IMR-90 (cell line): ENCODE measurements at regions not wholly inside any gene's neighbourhood (a gene's known extent, or its start where the extent isn't known, plus 50 kb on each side); places are given as distances from the start of the nearest gene placed in this dataset.

ENCODE experiments used
- ATAC-seq: fragments of 200-7000 bp; cut with Tn5 transposase; 2 replicates; pipeline ENCODE4 v1.9.1; 2020; ENCODE audit warnings: low read depth, mild to moderate bottlenecking, moderate library complexity
- BruUV-seq: library from RNA; stranded (reverse); fragments of 400-500 nt; replicated peaks from 2 replicates; lab custom pipeline; 2021; lab: Mats Ljungman, UMichigan
- CTCF ChIA-PET: fragments of 300-600 bp; formaldehyde crosslinking; extraction: SDS; loops from one replicate; lab custom pipeline; 2021; ENCODE audit warnings: antibody characterized with exemption; lab: Yijun Ruan, JAX
- POLR2A ChIA-PET: fragments of 300-600 bp; sonication (Branson Sonifier 250); formaldehyde crosslinking; loops from one replicate; lab custom pipeline; 2022; ENCODE audit warnings: antibody characterized with exemption; ENCODE audit not compliant: unreplicated experiment; lab: Charles Lee
- DNase-seq: peaks from one replicate; pipeline ENCODE4 v3.0.0; 2013
- H2AFZ ChIP-seq: replicated peaks from 2 replicates; pipeline ENCODE3; 2013; ENCODE audit warnings: low read length, mild to moderate bottlenecking; ENCODE audit not compliant: poor library complexity
- H2AK5ac ChIP-seq: 2 replicates; pipeline ENCODE4 v1.6.1; 2013; ENCODE audit warnings: low read depth, low read length, inconsistent platforms
- H2AK9ac ChIP-seq: replicated peaks from 2 replicates; pipeline ENCODE3; 2013; ENCODE audit warnings: mild to moderate bottlenecking, low read depth, low read length, moderate library complexity; ENCODE audit not compliant: poor library complexity
- H2BK120ac ChIP-seq: 2 replicates; pipeline ENCODE4 v1.6.1; 2013; ENCODE audit warnings: low read depth, low read length, inconsistent platforms
- H2BK15ac ChIP-seq: 3 replicates; pipeline ENCODE4 v1.6.1; 2013; ENCODE audit warnings: low read depth, low read length, inconsistent platforms
- H2BK20ac ChIP-seq: 2 replicates; pipeline ENCODE4 v1.6.1; 2013; ENCODE audit warnings: low read depth, mild to moderate bottlenecking, inconsistent platforms, low read length, moderate library complexity
- H2BK5ac ChIP-seq: 2 replicates; pipeline ENCODE4 v1.6.1; 2013; ENCODE audit warnings: mild to moderate bottlenecking, low read depth, low read length, inconsistent platforms; ENCODE audit not compliant: poor library complexity, severe bottlenecking
- H3K14ac ChIP-seq: replicated peaks from 2 replicates; pipeline ENCODE4 v1.6.1; 2013; ENCODE audit warnings: low read depth, low read length, inconsistent platforms
- H3K18ac ChIP-seq: 2 replicates; pipeline ENCODE4 v1.6.1; 2013; ENCODE audit warnings: low read depth, low read length, control low read depth
- H3K23ac ChIP-seq: 2 replicates; pipeline ENCODE4 v1.6.1; 2013; ENCODE audit warnings: low read depth, low read length, inconsistent platforms
- H3K27ac ChIP-seq: 2 replicates; pipeline ENCODE4 v1.5.1; 2013; ENCODE audit warnings: mild to moderate bottlenecking, control low read depth, low read length; ENCODE audit not compliant: insufficient read depth
- H3K27me3 ChIP-seq: 2 replicates; pipeline ENCODE4 v1.6.1; 2013; ENCODE audit warnings: low read length; ENCODE audit not compliant: control insufficient read depth, insufficient read depth
- H3K36me3 ChIP-seq: 2 replicates; pipeline ENCODE4 v1.6.1; 2013; ENCODE audit warnings: low read length, mixed read lengths; ENCODE audit not compliant: control insufficient read depth, insufficient read depth
- H3K4ac ChIP-seq: 2 replicates; pipeline ENCODE4 v1.6.1; 2013; ENCODE audit warnings: low read depth, low read length, inconsistent platforms
- H3K4me1 ChIP-seq: 2 replicates; pipeline ENCODE4 v1.6.1; 2013; ENCODE audit warnings: low read length, mixed read lengths; ENCODE audit not compliant: control insufficient read depth, insufficient read depth
- H3K4me2 ChIP-seq: 2 replicates; pipeline ENCODE4 v1.6.1; 2013; ENCODE audit warnings: low read depth, mild to moderate bottlenecking, control low read depth, low read length, moderate library complexity
- H3K4me3 ChIP-seq: 2 replicates; pipeline ENCODE4 v1.5.1; 2013; ENCODE audit warnings: low read depth, mild to moderate bottlenecking, control low read depth, low read length, moderate library complexity; ENCODE audit not compliant: insufficient read depth
- H3K56ac ChIP-seq: 2 replicates; pipeline ENCODE4 v1.6.1; 2013; ENCODE audit warnings: low read length, inconsistent platforms; ENCODE audit not compliant: insufficient read depth; ENCODE audit errors: extremely low read depth
- H3K79me1 ChIP-seq, 2 experiments: 2 replicates each; pipeline ENCODE4 v1.6.1; 2013; ENCODE audit warnings: low read length in 2 of 2, inconsistent platforms in 1 of 2, low read depth in 1 of 2
- H3K9ac ChIP-seq: 2 replicates; pipeline ENCODE4 v1.6.1; 2013; ENCODE audit warnings: low read depth, low read length, control low read depth
- H3K9me1 ChIP-seq: 2 replicates; pipeline ENCODE4 v1.6.1; 2013; ENCODE audit warnings: low read length, inconsistent platforms; ENCODE audit not compliant: insufficient read depth
- H3K9me3 ChIP-seq: 2 replicates; pipeline ENCODE4 v1.6.1; 2013; ENCODE audit warnings: low read length; ENCODE audit not compliant: control insufficient read depth, insufficient read depth
- H4K20me1 ChIP-seq: 2 replicates; pipeline ENCODE4 v1.6.1; 2013; ENCODE audit warnings: low read length, inconsistent platforms; ENCODE audit not compliant: insufficient read depth
- H4K5ac ChIP-seq: 2 replicates; pipeline ENCODE4 v1.6.1; 2013; ENCODE audit warnings: mild to moderate bottlenecking, low read depth, low read length, control low read depth
- H4K8ac ChIP-seq, 2 experiments: 2 replicates each; pipeline ENCODE4 v1.6.1; 2013; ENCODE audit warnings: low read depth in 2 of 2, low read length in 2 of 2, control low read depth in 1 of 2, inconsistent platforms in 1 of 2
- H4K91ac ChIP-seq: 2 replicates; pipeline ENCODE4 v1.6.1; 2013; ENCODE audit warnings: low read depth, low read length, inconsistent platforms; ENCODE audit not compliant: insufficient read depth
- BHLHE40 ChIP-seq: fragments of 150-350 bp; IDR thresholded peaks from 2 replicates; pipeline ENCODE4 v1.6.1; 2016; ENCODE audit warnings: mild to moderate bottlenecking, low read depth, low read length
- CEBPB ChIP-seq: IDR thresholded peaks from 2 replicates; pipeline ENCODE4 v1.6.1; 2012; ENCODE audit warnings: low read depth, low read length, improper control_type of control experiment
- CHD1 ChIP-seq: IDR thresholded peaks from 2 replicates; pipeline ENCODE4 v1.6.1; 2012; ENCODE audit warnings: low read depth, low read length, improper control_type of control experiment
- CTCF ChIP-seq: conservative IDR thresholded peaks from 2 replicates; pipeline ENCODE4 v1.5.1; 2012; ENCODE audit warnings: mild to moderate bottlenecking, low read depth, low read length, improper control_type of control experiment
- ELK1 ChIP-seq: fragments of 150-350 bp; IDR thresholded peaks from 2 replicates; pipeline ENCODE4 v1.6.1; 2016; ENCODE audit warnings: low read depth, mild to moderate bottlenecking, low read length, moderate library complexity, borderline replicate concordance
- FOS ChIP-seq: fragments of 150-350 bp; IDR thresholded peaks from 2 replicates; pipeline ENCODE4 v1.6.1; 2016; ENCODE audit warnings: low read depth, low read length
- MAFK ChIP-seq: IDR thresholded peaks from 2 replicates; pipeline ENCODE4 v1.6.1; 2012; ENCODE audit warnings: low read depth, low read length, improper control_type of control experiment
- MAZ ChIP-seq: IDR thresholded peaks from 2 replicates; pipeline ENCODE4 v1.6.1; 2012; ENCODE audit warnings: low read depth, mild to moderate bottlenecking, low read length, improper control_type of control experiment, moderate library complexity, borderline replicate concordance
- MXI1 ChIP-seq: IDR thresholded peaks from 2 replicates; pipeline ENCODE4 v1.6.1; 2012; ENCODE audit warnings: low read depth, mild to moderate bottlenecking, low read length, moderate library complexity, borderline replicate concordance
- NFE2L2 ChIP-seq: fragments of 150-350 bp; IDR thresholded peaks from 2 replicates; pipeline ENCODE4 v1.6.1; 2016; ENCODE audit warnings: low read depth, mild to moderate bottlenecking, low read length
- POLR2A ChIP-seq: IDR thresholded peaks from 2 replicates; pipeline ENCODE4 v1.6.1; 2012; ENCODE audit warnings: mild to moderate bottlenecking, low read depth, low read length
- RAD21 ChIP-seq: IDR thresholded peaks from 2 replicates; pipeline ENCODE4 v1.6.1; 2012; ENCODE audit warnings: low read length, improper control_type of control experiment
- RCOR1 ChIP-seq: IDR thresholded peaks from 2 replicates; pipeline ENCODE4 v1.6.1; 2012; ENCODE audit warnings: mild to moderate bottlenecking, low read length, improper control_type of control experiment; ENCODE audit not compliant: insufficient replicate concordance
- RFX5 ChIP-seq: IDR thresholded peaks from 2 replicates; pipeline ENCODE4 v1.8.0; 2012; ENCODE audit warnings: low read depth, mild to moderate bottlenecking, low read length, moderate library complexity
- SMC3 ChIP-seq: fragments of 150-350 bp; IDR thresholded peaks from 2 replicates; pipeline ENCODE4 v1.6.1; 2016; ENCODE audit warnings: low read depth, mild to moderate bottlenecking, antibody characterized with exemption, low read length, moderate library complexity
- USF2 ChIP-seq: fragments of 150-350 bp; IDR thresholded peaks from 2 replicates; pipeline ENCODE4 v1.6.1; 2017; ENCODE audit warnings: mild to moderate bottlenecking, antibody characterized with exemption, low read length, low read depth
- WGBS, 2 experiments: methylation state at CpG; one replicate each; pipeline versions ENCODE4 v1.1.5 to v1.1.7; 2013; ENCODE audit warnings: missing lambda C conversion rate in 2 of 2; ENCODE audit not compliant: insufficient read length in 1 of 2; ENCODE audit errors: extremely low coverage in 2 of 2; 5-methylcytosine and 5-hydroxymethylcytosine counted together
- dilution Hi-C: fragments of 300-500 bp; cut with HindIII; formaldehyde crosslinking; loops from one replicate; pipeline ENCODE4 v1.14.3; 2018; ENCODE audit warnings: low sequenced_read_pairs; ENCODE audit not compliant: unreplicated experiment
- in situ Hi-C: fragments of 300-500 bp; cut with MboI; formaldehyde crosslinking; loops from 3 replicates; pipeline ENCODE4 v1.14.3; 2019; ENCODE audit warnings: low sequenced_read_pairs, inconsistent platforms, mixed read lengths
- intact Hi-C: fragments of 100-400 bp; cut with micrococcal nuclease; formaldehyde crosslinking; loops from 2 replicates; pipeline ENCODE4 v1.10.0; 2022

GRCh38 chr2:6231166-6231565, 539.0 kb downstream of the SOX11 start:
- Histone ChIP-seq H3K9me3 (no peaks in the 10 kb centered on the region), H3K4ac (no peak overlapping the region), H3K14ac (no peak overlapping the region), H2AFZ (no peak overlapping the region), H3K18ac (no peak overlapping the region), H3K27me3 (no peaks in the 10 kb centered on the region), H3K4me2 (no peak overlapping the region), H2BK20ac (no peak overlapping the region), H3K9me1 (no peaks in the 10 kb centered on the region), H3K56ac (no peak overlapping the region), H4K20me1 (no peaks in the 10 kb centered on the region), H2BK5ac (no peak overlapping the region), H3K9ac (no peak overlapping the region), H4K8ac (no peak overlapping the region), H2BK120ac (no peak overlapping the region), H3K23ac (no peak overlapping the region), H3K79me1 (no peaks in the 10 kb centered on the region), H3K4me3 (no peak overlapping the region), H3K4me1 (no peaks in the 10 kb centered on the region), H4K91ac (no peak overlapping the region), H3K36me3 (no peaks in the 10 kb centered on the region), H4K5ac (no peak overlapping the region), H2AK9ac (no peak overlapping the region), H2BK15ac (no peak overlapping the region), H3K27ac (no peak overlapping the region), H2AK5ac (no peak overlapping the region)
- ChIA-PET POLR2A (no interaction called here), CTCF (interaction anchor here (0.6 kb wide), 1 partner anchor 1149 kb away, joined by 3 read pairs; no protein-coding TSS in a partner anchor)
- 71% methylated on average over 2 of the region's 5 CpGs; no CpG with 5 or more reads in 1 of the 2 experiments for WGBS, 2 experiments
- intact Hi-C loops: no loop called here
- dilution Hi-C loops: no loop called here
- no TSS peak for BruUV-seq
- DNase-seq (no peak), ATAC-seq (no peak)
- no peak for TF ChIP-seq CTCF
- TF ChIP-seq FOS: no peak
- no peak for TF ChIP-seq NFE2L2
- TF ChIP-seq CHD1: no peak
- no peak for TF ChIP-seq BHLHE40
- TF ChIP-seq RAD21: no peak
- TF ChIP-seq RCOR1: no peak
- TF ChIP-seq CEBPB: no peak
- TF ChIP-seq MAZ: no peak
- no peak for TF ChIP-seq MXI1
- TF ChIP-seq RFX5: no peak
- TF ChIP-seq MAFK: no peak
- no peak for TF ChIP-seq ELK1
- TF ChIP-seq POLR2A: no peak
- TF ChIP-seq USF2: no peak
- TF ChIP-seq SMC3: no peak
- in situ Hi-C loops: no loop called here
